ENCODE measurements at regions not wholly inside any gene's neighbourhood (a gene's known extent, or its start where the extent isn't known, plus 50 kb on each side); places are given as distances from the start of the nearest gene placed in this dataset.

- TF ChIP-seq POLR2A (IDR thresholded peaks at IDR 0.05) (no peak), CTCF (IDR thresholded peaks at IDR 0.05) (no peak), EP300 (IDR thresholded peaks at IDR 0.05; ENCODE audit: low read depth) (no peak), POLR2AphosphoS5 (IDR thresholded peaks at IDR 0.05) (no peak)
Observed at GRCh38 chr15:69871511-69872134, 226.1 kb downstream of the TLE3 start.
